DND-41 (cell line): ENCODE measurements at regions not wholly inside any gene's neighbourhood (a gene's known extent, or its start where the extent isn't known, plus 50 kb on each side); places are given as distances from the start of the nearest gene placed in this dataset.

Experiments used
- ATAC-seq: fragments of 200-7000 bp; cut with Tn5 transposase; 3 replicates; pipeline ENCODE4 v1.9.1; 2021; ENCODE audit warnings: low read depth; ENCODE audit not compliant: insufficient read depth
- DNase-seq: peaks from one replicate; pipeline ENCODE4 v3.0.0-alpha.2; 2020
- H2AFZ ChIP-seq: 2 replicates; pipeline ENCODE4 v1.6.0; 2012; ENCODE audit warnings: low read depth, low read length
- H3K27ac ChIP-seq: 2 replicates; pipeline ENCODE4 v1.5.1; 2012; ENCODE audit warnings: low read length, inconsistent platforms
- H3K27me3 ChIP-seq: fragments of 200-600 bp; sonication (generic); 2 replicates; pipeline ENCODE4 v1.6.0; 2012; ENCODE audit warnings: low read length, mild to moderate bottlenecking, inconsistent platforms; ENCODE audit not compliant: insufficient read depth, poor library complexity
- H3K36me3 ChIP-seq: 2 replicates; pipeline ENCODE4 v1.5.1; 2012; ENCODE audit warnings: low read length, inconsistent platforms; ENCODE audit not compliant: insufficient read depth
- H3K4me1 ChIP-seq: 2 replicates; pipeline ENCODE4 v1.5.1; 2012; ENCODE audit warnings: mild to moderate bottlenecking, low read length; ENCODE audit not compliant: insufficient read depth
- H3K4me2 ChIP-seq: 2 replicates; pipeline ENCODE4 v1.6.0; 2012; ENCODE audit warnings: mild to moderate bottlenecking, moderate library complexity, low read length, inconsistent platforms; ENCODE audit not compliant: insufficient read depth
- H3K4me3 ChIP-seq, 2 experiments: fragments of 200-600 bp in 1 of 2; shearing (Covaris generic) in 1 of 2; 2 replicates each; pipeline ENCODE4 v1.5.1; 2012 to 2016; ENCODE audit warnings: inconsistent platforms in 2 of 2, low read length in 2 of 2, mild to moderate bottlenecking in 2 of 2, low read depth in 1 of 2, moderate library complexity in 1 of 2
- H3K79me2 ChIP-seq: 2 replicates; pipeline ENCODE4 v1.6.0; 2012; ENCODE audit warnings: low read length, inconsistent platforms; ENCODE audit not compliant: insufficient read depth
- H3K9ac ChIP-seq: 2 replicates; pipeline ENCODE4 v1.6.0; 2012; ENCODE audit warnings: low read depth, mild to moderate bottlenecking, inconsistent platforms, low read length, moderate library complexity
- H3K9me3 ChIP-seq: 2 replicates; pipeline ENCODE4 v1.5.1; 2012; ENCODE audit warnings: low read length, moderate library complexity, mild to moderate bottlenecking, inconsistent platforms; ENCODE audit not compliant: insufficient read depth, severe bottlenecking
- H4K20me1 ChIP-seq: 2 replicates; pipeline ENCODE4 v1.6.0; 2012; ENCODE audit warnings: low read length; ENCODE audit not compliant: insufficient read depth
- CTCF ChIP-seq: IDR thresholded peaks from 2 replicates; pipeline ENCODE4 v1.5.1; 2012; ENCODE audit warnings: borderline replicate concordance, low read length, moderate library complexity, mild to moderate bottlenecking; ENCODE audit not compliant: poor library complexity, severe bottlenecking; ENCODE audit errors: extremely low read depth
- EZH2 ChIP-seq: IDR thresholded peaks from 3 replicates; pipeline ENCODE4 v1.6.1; 2012; ENCODE audit warnings: borderline replicate concordance, low read depth, mild to moderate bottlenecking, moderate library complexity, low read length, inconsistent platforms; ENCODE audit not compliant: severe bottlenecking

DNA sequence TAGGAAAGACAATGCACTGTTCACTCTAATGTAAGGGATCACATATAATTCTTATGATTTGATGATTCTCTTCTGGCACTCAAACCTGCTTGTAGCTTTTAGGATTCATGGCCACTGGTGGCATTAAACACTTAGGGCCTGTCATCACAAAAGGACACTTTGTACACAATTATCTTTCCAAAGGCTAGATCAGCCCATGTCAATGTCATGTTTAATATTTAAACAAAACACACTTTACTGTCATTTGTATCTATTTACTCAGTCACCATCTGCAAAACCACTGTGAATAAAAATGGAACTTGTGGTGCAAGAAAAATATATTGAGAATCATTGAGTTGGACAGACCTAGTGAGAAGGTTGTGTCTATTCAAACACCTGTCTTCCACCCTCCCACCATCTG, 83.6 kb upstream of the TTC29 start:
- H3K4me2 ChIP-seq = no peak overlapping the region
- no peak overlapping the region for H2AFZ ChIP-seq
- no peak overlapping the region for H3K4me3 ChIP-seq
- no peak for TF ChIP-seq CTCF
- TF ChIP-seq EZH2 = no peak
- no peaks in the 10 kb centered on the region for H3K79me2 ChIP-seq
- no peak overlapping the region for H3K27ac ChIP-seq
- ATAC-seq (no peak), DNase-seq (no peak)
- H3K27me3 ChIP-seq = no peaks in the 10 kb centered on the region
- no peaks in the 10 kb centered on the region for H3K9me3 ChIP-seq
- H3K4me1 ChIP-seq = no peaks in the 10 kb centered on the region
- no peaks in the 10 kb centered on the region for H3K36me3 ChIP-seq
- H4K20me1 ChIP-seq = no peaks in the 10 kb centered on the region
- no peak overlapping the region for H3K9ac ChIP-seq

GRCh38 chr4:147034372-147034771, 88.7 kb upstream of the TTC29 start:
- H3K79me2 ChIP-seq = no peaks in the 10 kb centered on the region
- H2AFZ ChIP-seq = no peak overlapping the region
- no peak overlapping the region for H3K4me3 ChIP-seq
- DNase-seq = no peak
- no peak overlapping the region for H3K9ac ChIP-seq
- H3K27me3 ChIP-seq = peaks cover 3% of the 10 kb centered on the region
- no peak for ATAC-seq
- TF ChIP-seq EZH2 (no peak), CTCF (no peak)
- H3K36me3 ChIP-seq = no peaks in the 10 kb centered on the region
- no peak overlapping the region for H3K4me2 ChIP-seq
- no peaks in the 10 kb centered on the region for H3K4me1 ChIP-seq
- H3K9me3 ChIP-seq = peaks cover 3% of the 10 kb centered on the region
- no peak overlapping the region for H3K27ac ChIP-seq
- H4K20me1 ChIP-seq = no peaks in the 10 kb centered on the region

DNA sequence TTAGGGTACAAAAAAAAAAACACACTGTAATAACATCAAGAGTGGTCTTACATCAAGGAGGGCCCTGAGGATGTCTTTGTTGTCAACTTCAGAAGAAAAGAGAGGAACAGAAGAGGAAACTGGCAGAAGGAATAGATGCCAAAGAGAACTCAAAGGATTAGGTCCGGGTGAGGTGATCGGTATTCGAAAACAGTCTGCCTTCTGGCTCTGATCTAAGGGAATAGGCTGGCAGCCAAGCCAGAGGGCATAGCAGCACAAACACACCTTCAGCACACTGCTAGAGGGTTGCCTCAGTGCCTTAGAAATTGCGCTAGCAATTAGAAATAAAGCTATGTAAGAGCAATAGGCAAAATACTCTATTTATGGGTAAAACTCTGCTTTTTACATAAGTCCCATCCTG, 91.4 kb upstream of the TTC29 start:
- Histone ChIP-seq H2AFZ (no peak overlapping the region), H3K9ac (no peak overlapping the region), H3K79me2 (no peaks in the 10 kb centered on the region), H3K9me3 (peaks cover 3% of the 10 kb centered on the region), H3K4me3 (no peak overlapping the region), H3K36me3 (no peaks in the 10 kb centered on the region), H3K4me2 (no peak overlapping the region), H3K27me3 (peaks cover 3% of the 10 kb centered on the region), H4K20me1 (no peaks in the 10 kb centered on the region), H3K27ac (no peak overlapping the region), H3K4me1 (no peaks in the 10 kb centered on the region)
- no peak for ATAC-seq
- DNase-seq = no peak
- TF ChIP-seq EZH2 (no peak), CTCF (no peak)
